ENCODE measurements at regions not wholly inside any gene's neighbourhood (a gene's known extent, or its start where the extent isn't known, plus 50 kb on each side); places are given as distances from the start of the nearest gene placed in this dataset.
"Not testable (repeated sequence)": the region's sequence is repeated elsewhere in the genome, so short reads cannot be mapped to it uniquely, and the experiment has no call there.

DNA sequence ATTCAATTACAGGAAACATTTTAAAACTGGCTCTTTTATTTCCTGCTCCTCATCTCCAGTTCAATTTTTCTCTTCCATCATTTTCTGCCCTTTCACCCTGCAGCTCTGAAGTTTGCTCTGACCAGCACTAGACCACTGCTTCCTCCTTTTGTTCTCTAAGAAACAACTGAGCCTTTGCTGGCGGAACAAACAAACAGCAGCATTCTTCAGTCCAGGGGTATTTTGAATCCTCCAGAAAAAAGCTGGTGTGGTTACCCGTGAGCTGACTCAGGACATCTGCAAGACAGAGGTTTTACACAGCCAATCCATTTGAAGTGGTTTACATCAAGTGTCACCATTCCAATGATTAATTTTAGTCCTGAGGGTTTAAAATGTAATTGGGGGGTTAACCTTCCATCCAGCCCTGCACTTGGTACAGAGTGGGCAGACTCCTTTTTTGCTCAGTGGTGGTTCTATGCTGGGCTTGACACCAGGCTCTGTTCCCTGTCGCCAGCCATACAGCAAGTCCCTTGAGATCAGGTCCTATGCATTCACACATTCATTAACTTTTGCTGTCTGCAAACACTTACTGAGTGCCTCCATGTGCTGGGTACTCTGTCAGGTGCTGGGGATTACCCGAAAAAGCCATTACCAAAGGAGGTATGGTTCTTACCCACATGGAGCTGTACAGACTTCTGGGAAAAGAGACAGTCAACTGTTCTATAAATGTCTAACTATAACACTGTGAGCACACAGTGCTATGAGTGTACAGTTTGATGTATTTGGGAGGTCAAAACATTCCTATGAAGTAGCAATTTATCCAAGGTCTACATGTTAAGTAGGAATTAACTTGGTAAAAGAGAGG, 909.4 kb upstream of the GYPC start:
- Mint-ChIP-seq H3K27ac (no peak overlapping the region), H3K4me1 (no peaks in the 10 kb centered on the region), H3K9me3 (peaks cover 0 to 6% (median 2%) of the 10 kb centered on the region in 3 donors), H3K27me3 (no peaks in the 10 kb centered on the region), H3K4me3 (no peak overlapping the region), H3K36me3 (no peaks in the 10 kb centered on the region)
- H3K27me3 ChIP-seq (replicated peaks in 1 of 2; ENCODE audit: control insufficient read depth in 2 of 2, extremely low read depth in 1 of 2, insufficient read depth in 2 of 2, low read length in 1 of 2) = no peaks in the 10 kb centered on the region
- no peak for ATAC-seq (replicated peaks in 1 of 4)
- no peaks in the 10 kb centered on the region for H3K9me3 ChIP-seq
- CTCF ChIA-PET = no interaction called here
- WGBS (ENCODE audit: insufficient coverage) = 100% methylated on average over 1 of the region's 4 CpGs
- H3K4me3 ChIP-seq (ENCODE audit: control insufficient read depth in 1 of 2, extremely low read depth in 1 of 2, low read length in 1 of 2) = no peak overlapping the region
- DNase-seq = no peak
- H3K36me3 ChIP-seq (ENCODE audit: control insufficient read depth in 2 of 2, extremely low read depth in 1 of 2, insufficient read depth in 1 of 2, low read length in 1 of 2) = no peaks in the 10 kb centered on the region
- POLR2A ChIA-PET = no interaction called here
- H3K27ac ChIP-seq (ENCODE audit: low read length) = no peak overlapping the region
- H3K4me1 ChIP-seq (ENCODE audit: control insufficient read depth in 1 of 2, extremely low read depth in 1 of 2, insufficient read depth in 2 of 2, low read length in 2 of 2) = no peaks in the 10 kb centered on the region

DNA sequence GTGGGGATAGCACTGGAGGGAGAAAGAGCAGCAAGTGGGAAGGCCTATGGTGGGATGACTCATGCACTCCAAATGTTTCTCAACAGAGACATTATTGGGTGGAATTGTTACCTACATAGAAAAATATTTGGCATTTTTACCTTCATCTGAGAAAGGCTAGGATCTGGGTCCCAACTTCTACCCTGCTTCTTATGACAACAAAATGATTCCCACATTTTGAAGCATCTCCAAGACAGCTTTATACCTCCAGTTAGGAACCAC, 908.9 kb upstream of the GYPC start:
- H3K4me3 Mint-ChIP-seq = no peak overlapping the region
- no peak overlapping the region for H3K4me3 ChIP-seq (ENCODE audit: control insufficient read depth in 1 of 2, extremely low read depth in 1 of 2, low read length in 1 of 2)

DNA sequence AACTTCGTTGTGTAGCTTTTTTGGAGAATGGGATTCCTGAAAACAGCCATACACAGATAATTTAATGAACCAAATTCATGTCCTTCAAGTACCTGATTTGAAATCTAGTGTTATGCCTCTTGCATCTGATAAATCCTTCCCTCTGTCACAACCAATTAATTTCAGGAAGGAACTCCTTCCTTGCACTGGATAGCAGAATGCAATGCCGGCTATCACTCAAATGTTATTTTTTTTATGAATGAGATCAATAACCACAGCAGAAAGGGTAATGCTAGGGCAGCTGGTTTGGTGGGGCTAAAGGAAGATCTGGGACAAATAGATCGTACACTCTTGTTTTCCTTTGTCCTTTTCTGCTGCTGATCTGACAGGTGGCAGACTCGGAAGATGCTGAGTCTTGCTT, 899.5 kb upstream of the GYPC start:
- Mint-ChIP-seq H3K4me3 (no peak overlapping the region), H3K27me3 (no peaks in the 10 kb centered on the region), H3K36me3 (no peaks in the 10 kb centered on the region), H3K4me1 (no peaks in the 10 kb centered on the region), H3K27ac (no peak overlapping the region), H3K9me3 (peaks cover 5 to 26% (median 9%) of the 10 kb centered on the region in 3 donors)
- DNase-seq (no peak), ATAC-seq (replicated peaks in 1 of 4) (no peak)
- 80% methylated on average over 1 of the region's 4 CpGs for WGBS (ENCODE audit: insufficient coverage)
- Histone ChIP-seq H3K27me3 (replicated peaks in 1 of 2; ENCODE audit: control insufficient read depth in 2 of 2, extremely low read depth in 1 of 2, insufficient read depth in 2 of 2, low read length in 1 of 2) (no peaks in the 10 kb centered on the region), H3K4me3 (ENCODE audit: control insufficient read depth in 1 of 2, extremely low read depth in 1 of 2, low read length in 1 of 2) (no peak overlapping the region), H3K36me3 (ENCODE audit: control insufficient read depth in 2 of 2, extremely low read depth in 1 of 2, insufficient read depth in 1 of 2, low read length in 1 of 2) (no peaks in the 10 kb centered on the region), H3K9me3 (no peaks in the 10 kb centered on the region), H3K27ac (ENCODE audit: low read length) (no peak overlapping the region), H3K4me1 (ENCODE audit: control insufficient read depth in 1 of 2, extremely low read depth in 1 of 2, insufficient read depth in 2 of 2, low read length in 2 of 2) (no peaks in the 10 kb centered on the region)
- POLR2A ChIA-PET = no interaction called here
- CTCF ChIA-PET = no interaction called here

More for the DNA sequence above, 908.9 kb upstream of the GYPC start:
- Mint-ChIP-seq H3K27me3 (no peaks in the 10 kb centered on the region), H3K9me3 (peaks cover 0 to 6% (median 2%) of the 10 kb centered on the region in 3 donors), H3K27ac (no peak overlapping the region), H3K4me1 (no peaks in the 10 kb centered on the region), H3K36me3 (no peaks in the 10 kb centered on the region)
- ChIA-PET CTCF (no interaction called here), POLR2A (interaction anchor here in 1 of 2 donors (0.6 kb wide), 1 partner anchor 34 kb away, joined by 5 read pairs; no protein-coding TSS in a partner anchor)
- Histone ChIP-seq H3K27me3 (replicated peaks in 1 of 2; ENCODE audit: control insufficient read depth in 2 of 2, extremely low read depth in 1 of 2, insufficient read depth in 2 of 2, low read length in 1 of 2) (no peaks in the 10 kb centered on the region), H3K9me3 (no peaks in the 10 kb centered on the region), H3K27ac (ENCODE audit: low read length) (no peak overlapping the region), H3K36me3 (ENCODE audit: control insufficient read depth in 2 of 2, extremely low read depth in 1 of 2, insufficient read depth in 1 of 2, low read length in 1 of 2) (no peaks in the 10 kb centered on the region), H3K4me1 (ENCODE audit: control insufficient read depth in 1 of 2, extremely low read depth in 1 of 2, insufficient read depth in 2 of 2, low read length in 2 of 2) (no peaks in the 10 kb centered on the region)
- DNase-seq (no peak), ATAC-seq (replicated peaks in 1 of 4) (no peak)

GRCh38 chr2:125796784-125797183, 859.2 kb upstream of the GYPC start:
- H3K4me1 ChIP-seq (ENCODE audit: control insufficient read depth in 1 of 2, extremely low read depth in 1 of 2, insufficient read depth in 2 of 2, low read length in 2 of 2) = no peaks in the 10 kb centered on the region
- no peaks in the 10 kb centered on the region for H3K27me3 ChIP-seq (replicated peaks in 1 of 2; ENCODE audit: control insufficient read depth in 2 of 2, extremely low read depth in 1 of 2, insufficient read depth in 2 of 2, low read length in 1 of 2)
- DNase-seq (no peak), ATAC-seq (replicated peaks in 1 of 4) (no peak)
- H3K9me3 Mint-ChIP-seq = peaks cover 7 to 26% (median 19%) of the 10 kb centered on the region in 3 donors
- no peaks in the 10 kb centered on the region for H3K36me3 ChIP-seq (ENCODE audit: control insufficient read depth in 2 of 2, extremely low read depth in 1 of 2, insufficient read depth in 1 of 2, low read length in 1 of 2)
- no peaks in the 10 kb centered on the region for H3K27me3 Mint-ChIP-seq
- H3K4me3 ChIP-seq (ENCODE audit: control insufficient read depth in 1 of 2, extremely low read depth in 1 of 2, low read length in 1 of 2) = no peak overlapping the region
- POLR2A ChIA-PET = no interaction called here
- no peak overlapping the region for H3K4me3 Mint-ChIP-seq
- H3K27ac ChIP-seq (ENCODE audit: low read length) = no peak overlapping the region
- WGBS (ENCODE audit: insufficient coverage) = no CpG with 5 or more reads among the region's 1 CpG
- no peak overlapping the region for H3K27ac Mint-ChIP-seq
- H3K4me1 Mint-ChIP-seq = no peaks in the 10 kb centered on the region
- no peaks in the 10 kb centered on the region for H3K9me3 ChIP-seq
- no peaks in the 10 kb centered on the region for H3K36me3 Mint-ChIP-seq
- CTCF ChIA-PET = no interaction called here

GRCh38 chr2:125797192-125797591, 858.8 kb upstream of the GYPC start:
- H3K9me3 Mint-ChIP-seq = peaks cover 7 to 29% (median 19%) of the 10 kb centered on the region in 3 donors
- ChIA-PET POLR2A (no interaction called here), CTCF (no interaction called here)
- ATAC-seq (replicated peaks in 1 of 4) = no peak
- no peak overlapping the region for H3K4me3 Mint-ChIP-seq
- no peaks in the 10 kb centered on the region for H3K9me3 ChIP-seq
- H3K36me3 ChIP-seq (ENCODE audit: control insufficient read depth in 2 of 2, extremely low read depth in 1 of 2, insufficient read depth in 1 of 2, low read length in 1 of 2) = no peaks in the 10 kb centered on the region
- H3K4me1 Mint-ChIP-seq = no peaks in the 10 kb centered on the region
- DNase-seq = no peak
- H3K27me3 Mint-ChIP-seq = no peaks in the 10 kb centered on the region
- H3K27ac Mint-ChIP-seq = no peak overlapping the region
- H3K4me1 ChIP-seq (ENCODE audit: control insufficient read depth in 1 of 2, extremely low read depth in 1 of 2, insufficient read depth in 2 of 2, low read length in 2 of 2) = no peaks in the 10 kb centered on the region
- H3K4me3 ChIP-seq (ENCODE audit: control insufficient read depth in 1 of 2, extremely low read depth in 1 of 2, low read length in 1 of 2) = no peak overlapping the region
- H3K27me3 ChIP-seq (replicated peaks in 1 of 2; ENCODE audit: control insufficient read depth in 2 of 2, extremely low read depth in 1 of 2, insufficient read depth in 2 of 2, low read length in 1 of 2) = no peaks in the 10 kb centered on the region
- no CpG with 5 or more reads among the region's 4 CpGs for WGBS (ENCODE audit: insufficient coverage)
- H3K27ac ChIP-seq (ENCODE audit: low read length) = no peak overlapping the region
- H3K36me3 Mint-ChIP-seq = no peaks in the 10 kb centered on the region

DNA sequence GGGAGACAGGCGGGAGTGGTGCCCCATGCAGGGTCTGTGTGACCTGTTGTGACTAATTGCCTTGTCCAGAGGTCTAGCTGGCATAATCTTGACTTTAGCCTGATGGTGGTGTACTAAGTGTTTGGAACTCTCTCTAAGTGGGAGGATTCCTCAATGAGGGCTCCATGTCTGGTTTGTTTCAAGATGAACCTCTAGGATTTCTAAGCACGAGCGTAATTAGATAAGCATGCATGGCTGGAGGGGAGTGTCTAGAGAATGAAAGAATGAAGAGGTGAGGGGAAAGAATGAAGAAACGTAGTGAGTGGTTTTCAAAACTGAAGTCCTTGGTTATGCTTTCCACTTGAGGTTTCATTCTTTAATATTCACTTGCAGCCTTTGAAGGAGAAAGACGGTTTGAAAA, 833.2 kb upstream of the GYPC start:
- ATAC-seq (replicated peaks in 1 of 4) (no peak), DNase-seq (no peak)
- POLR2A ChIA-PET = no interaction called here
- no peaks in the 10 kb centered on the region for H3K27me3 Mint-ChIP-seq
- no peak overlapping the region for H3K27ac ChIP-seq (ENCODE audit: low read length)
- no peaks in the 10 kb centered on the region for H3K36me3 ChIP-seq (ENCODE audit: control insufficient read depth in 2 of 2, extremely low read depth in 1 of 2, insufficient read depth in 1 of 2, low read length in 1 of 2)
- H3K9me3 ChIP-seq = no peaks in the 10 kb centered on the region
- no peaks in the 10 kb centered on the region for H3K27me3 ChIP-seq (replicated peaks in 1 of 2; ENCODE audit: control insufficient read depth in 2 of 2, extremely low read depth in 1 of 2, insufficient read depth in 2 of 2, low read length in 1 of 2)
- no peaks in the 10 kb centered on the region for H3K4me1 ChIP-seq (ENCODE audit: control insufficient read depth in 1 of 2, extremely low read depth in 1 of 2, insufficient read depth in 2 of 2, low read length in 2 of 2)
- WGBS (ENCODE audit: insufficient coverage) = 100% methylated on average over 3 of the region's 5 CpGs
- no peaks in the 10 kb centered on the region for H3K4me1 Mint-ChIP-seq
- no peaks in the 10 kb centered on the region for H3K36me3 Mint-ChIP-seq
- H3K27ac Mint-ChIP-seq = no peak overlapping the region
- peaks cover 6 to 14% (median 11%) of the 10 kb centered on the region in 3 donors for H3K9me3 Mint-ChIP-seq
- H3K4me3 Mint-ChIP-seq = no peak overlapping the region
- CTCF ChIA-PET = no interaction called here
- no peak overlapping the region for H3K4me3 ChIP-seq (ENCODE audit: control insufficient read depth in 1 of 2, extremely low read depth in 1 of 2, low read length in 1 of 2)

- H3K27me3 Mint-ChIP-seq; DNase-seq; H3K27me3 ChIP-seq (replicated peaks in 1 of 2; ENCODE audit: control insufficient read depth in 2 of 2, extremely low read depth in 1 of 2, insufficient read depth in 2 of 2, low read length in 1 of 2); H3K4me1 Mint-ChIP-seq; H3K36me3 ChIP-seq (ENCODE audit: control insufficient read depth in 2 of 2, extremely low read depth in 1 of 2, insufficient read depth in 1 of 2, low read length in 1 of 2); H3K4me1 ChIP-seq (ENCODE audit: control insufficient read depth in 1 of 2, extremely low read depth in 1 of 2, insufficient read depth in 2 of 2, low read length in 2 of 2); ATAC-seq (replicated peaks in 1 of 4); POLR2A ChIA-PET; CTCF ChIA-PET; H3K4me3 Mint-ChIP-seq; H3K4me3 ChIP-seq (ENCODE audit: control insufficient read depth in 1 of 2, extremely low read depth in 1 of 2, low read length in 1 of 2); H3K27ac Mint-ChIP-seq; H3K27ac ChIP-seq (ENCODE audit: low read length); H3K36me3 Mint-ChIP-seq; H3K9me3 ChIP-seq: not testable (repeated sequence)
- WGBS (ENCODE audit: insufficient coverage) = 82% methylated on average over 8 of the region's 9 CpGs
- peaks cover 6 to 20% (median 11%) of the 10 kb centered on the region in 3 donors for H3K9me3 Mint-ChIP-seq
Measured at GRCh38 chr2:125825781-125826180, 830.2 kb upstream of the GYPC start.
